ENCODE measurements at regions not wholly inside any gene's neighbourhood (a gene's known extent, or its start where the extent isn't known, plus 50 kb on each side); places are given as distances from the start of the nearest gene placed in this dataset.

DNA sequence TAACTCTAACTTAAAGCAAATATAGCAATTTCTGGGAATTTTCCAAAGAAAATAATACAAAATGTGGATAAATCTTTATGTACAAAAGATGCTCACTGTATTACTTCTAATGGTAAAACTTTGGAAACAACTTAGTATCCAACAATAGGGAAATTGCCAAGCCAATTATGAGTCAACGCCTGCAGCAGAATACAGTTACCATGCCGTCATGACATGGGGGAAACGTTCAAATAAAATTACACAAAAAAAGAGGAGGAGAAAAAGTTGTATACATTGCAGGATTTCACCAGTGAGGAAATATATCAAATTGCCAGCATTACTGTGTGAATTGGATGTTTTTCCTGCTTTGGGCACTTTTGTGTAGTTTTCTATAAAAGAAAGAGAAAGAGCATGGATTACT is 469.6 kb downstream of the SOX9 start:
- Histone ChIP-seq H3K27ac (peak overlapping the region; percentile 91), H3K9me2 (replicated peaks; ENCODE audit: insufficient read depth) (no peaks in the 10 kb centered on the region), H3K4me2 (peak overlapping the region; percentile 92), H3K9me3 (ENCODE audit: low read depth) (no peaks in the 10 kb centered on the region), H3K4me1 (ENCODE audit: insufficient read depth) (peaks cover 9% of the 10 kb centered on the region), H3K4me3 (peak overlapping the region; percentile 90), H3K79me2 (peaks cover 54% of the 10 kb centered on the region), H2AFZ (no peak overlapping the region), H3K27me3 (peaks cover 10% of the 10 kb centered on the region), H4K20me1 (ENCODE audit: insufficient read depth, poor library complexity, severe bottlenecking) (peaks cover 6% of the 10 kb centered on the region), H3K36me3 (replicated peaks; ENCODE audit: insufficient read depth, low read depth) (no peaks in the 10 kb centered on the region)
- DNase-seq (ENCODE audit: low spot score), result no peak
- 45% methylated on average over 3 of the region's 3 CpGs for WGBS (ENCODE audit: low lambda C conversion rate, missing lambda C conversion rate)
- TF ChIP-seq, protein P1, sequence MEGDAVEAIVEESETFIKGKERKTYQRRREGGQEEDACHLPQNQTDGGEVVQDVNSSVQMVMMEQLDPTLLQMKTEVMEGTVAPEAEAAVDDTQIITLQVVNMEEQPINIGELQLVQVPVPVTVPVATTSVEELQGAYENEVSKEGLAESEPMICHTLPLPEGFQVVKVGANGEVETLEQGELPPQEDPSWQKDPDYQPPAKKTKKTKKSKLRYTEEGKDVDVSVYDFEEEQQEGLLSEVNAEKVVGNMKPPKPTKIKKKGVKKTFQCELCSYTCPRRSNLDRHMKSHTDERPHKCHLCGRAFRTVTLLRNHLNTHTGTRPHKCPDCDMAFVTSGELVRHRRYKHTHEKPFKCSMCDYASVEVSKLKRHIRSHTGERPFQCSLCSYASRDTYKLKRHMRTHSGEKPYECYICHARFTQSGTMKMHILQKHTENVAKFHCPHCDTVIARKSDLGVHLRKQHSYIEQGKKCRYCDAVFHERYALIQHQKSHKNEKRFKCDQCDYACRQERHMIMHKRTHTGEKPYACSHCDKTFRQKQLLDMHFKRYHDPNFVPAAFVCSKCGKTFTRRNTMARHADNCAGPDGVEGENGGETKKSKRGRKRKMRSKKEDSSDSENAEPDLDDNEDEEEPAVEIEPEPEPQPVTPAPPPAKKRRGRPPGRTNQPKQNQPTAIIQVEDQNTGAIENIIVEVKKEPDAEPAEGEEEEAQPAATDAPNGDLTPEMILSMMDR (IDR thresholded peaks at IDR 0.05; ENCODE audit: poor library complexity), result no peak
- no peak for TF ChIP-seq EZH2 (IDR thresholded peaks at IDR 0.05; ENCODE audit: borderline replicate concordance)

DNA sequence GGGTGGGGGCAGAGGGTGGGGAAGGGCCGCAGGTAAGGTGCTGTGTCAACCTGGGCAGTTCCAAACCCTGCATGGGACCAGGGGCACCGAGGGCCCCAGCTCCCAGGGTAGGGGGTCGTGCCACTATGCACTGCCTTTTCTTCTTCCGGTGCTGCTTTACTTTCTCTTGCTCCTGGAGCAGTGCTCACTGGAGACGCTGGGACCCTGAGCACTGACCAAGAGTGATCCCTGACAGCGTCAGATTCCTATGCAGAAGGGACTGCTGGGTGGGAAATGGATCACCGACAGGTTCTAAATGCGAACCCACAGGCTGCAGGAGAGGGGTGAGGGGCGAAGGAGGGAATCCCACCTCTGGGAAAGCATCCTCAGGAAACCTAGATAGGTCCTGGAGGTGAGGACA is 470.1 kb downstream of the SOX9 start:
- Histone ChIP-seq H3K27ac (peak overlapping the region; percentile 91), H3K36me3 (replicated peaks; ENCODE audit: insufficient read depth, low read depth) (no peaks in the 10 kb centered on the region), H3K4me1 (ENCODE audit: insufficient read depth) (peaks cover 9% of the 10 kb centered on the region), H3K27me3 (peaks cover 10% of the 10 kb centered on the region), H3K4me2 (peak overlapping the region; percentile 92), H3K9me2 (replicated peaks; ENCODE audit: insufficient read depth) (no peaks in the 10 kb centered on the region), H2AFZ (no peak overlapping the region), H3K79me2 (peaks cover 49% of the 10 kb centered on the region), H3K9me3 (ENCODE audit: low read depth) (no peaks in the 10 kb centered on the region), H3K4me3 (peak overlapping the region; percentile 90), H4K20me1 (ENCODE audit: insufficient read depth, poor library complexity, severe bottlenecking) (peaks cover 1% of the 10 kb centered on the region)
- WGBS (ENCODE audit: low lambda C conversion rate, missing lambda C conversion rate), result 37% methylated on average over 9 of the region's 9 CpGs
- no peak for DNase-seq (ENCODE audit: low spot score)
- TF ChIP-seq, protein P1 (IDR thresholded peaks at IDR 0.05; ENCODE audit: poor library complexity), result no peak
- TF ChIP-seq EZH2phosphoT487 (IDR thresholded peaks at IDR 0.05; ENCODE audit: low read depth, severe bottlenecking, unreplicated experiment) (no peak), EZH2 (IDR thresholded peaks at IDR 0.05; ENCODE audit: borderline replicate concordance) (no peak)

DNA sequence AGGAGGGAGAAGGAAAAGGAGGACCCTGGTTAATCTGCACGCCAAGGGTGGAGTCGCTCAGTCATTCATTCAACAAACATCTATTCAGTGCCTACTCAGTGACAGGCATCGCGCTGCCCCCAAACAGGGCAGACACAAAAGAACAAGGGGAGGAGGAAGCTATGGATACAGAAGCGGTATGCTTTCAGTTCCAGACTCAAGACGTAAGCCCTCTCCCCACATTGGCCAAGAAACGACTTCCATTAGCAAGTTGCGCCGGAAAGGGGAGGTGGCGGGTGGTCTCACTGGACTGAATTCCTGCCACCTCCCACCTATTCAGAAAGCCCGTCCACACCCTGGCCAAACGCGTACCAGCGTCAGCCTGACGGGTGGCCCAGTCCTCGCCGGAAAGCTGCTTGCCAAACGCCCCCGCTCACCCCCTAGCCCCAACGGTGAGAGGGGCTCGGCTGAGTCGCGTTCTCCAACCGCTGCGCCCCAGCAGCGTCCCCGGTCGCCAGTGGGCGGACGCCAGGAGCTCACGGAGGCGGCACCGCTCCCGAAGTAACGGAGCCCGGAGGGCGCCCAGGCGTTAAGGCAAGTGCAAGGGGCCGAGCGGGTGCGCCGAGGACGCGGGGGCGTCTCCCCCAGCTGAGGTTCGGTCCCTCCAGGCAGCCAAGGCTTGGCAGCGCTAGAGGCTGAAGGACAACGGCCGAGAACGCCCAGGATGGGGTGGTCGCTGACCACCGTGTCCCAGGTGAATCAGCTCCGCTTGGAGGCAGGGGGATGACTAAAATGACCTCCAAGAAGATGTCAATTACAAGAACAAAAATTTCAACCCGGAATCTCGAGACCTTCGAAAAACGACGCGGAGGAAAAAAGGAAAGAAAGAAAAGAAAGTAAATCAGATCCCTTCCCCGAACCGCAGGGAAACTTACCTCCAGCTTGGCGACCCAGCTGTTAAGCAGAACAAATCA is 470.7 kb downstream of the SOX9 start:
- Histone ChIP-seq H3K79me2 (peaks cover 44% of the 10 kb centered on the region), H3K4me3 (peak overlapping the region; percentile 90), H3K4me2 (peak overlapping the region; percentile 92), H3K9me2 (replicated peaks; ENCODE audit: insufficient read depth) (no peaks in the 10 kb centered on the region), H3K27me3 (peaks cover 10% of the 10 kb centered on the region), H3K36me3 (replicated peaks; ENCODE audit: insufficient read depth, low read depth) (no peaks in the 10 kb centered on the region), H2AFZ (peak overlapping the region; percentile 10), H3K4me1 (ENCODE audit: insufficient read depth) (peaks cover 9% of the 10 kb centered on the region), H3K9me3 (ENCODE audit: low read depth) (no peaks in the 10 kb centered on the region), H4K20me1 (ENCODE audit: insufficient read depth, poor library complexity, severe bottlenecking) (no peaks in the 10 kb centered on the region), H3K27ac (peak overlapping the region; percentile 91)
- TF ChIP-seq EZH2phosphoT487 (IDR thresholded peaks at IDR 0.05; ENCODE audit: low read depth, severe bottlenecking, unreplicated experiment), result no peak
- TF ChIP-seq EZH2 (IDR thresholded peaks at IDR 0.05; ENCODE audit: borderline replicate concordance), result peak; percentile 57
- DNase-seq (ENCODE audit: low spot score), result peak; percentile 52
- 3% methylated on average over 57 of the region's 62 CpGs for WGBS (ENCODE audit: low lambda C conversion rate, missing lambda C conversion rate)
